HG02610 (cell line): ENCODE measurements at regions not wholly inside any gene's neighbourhood (a gene's known extent, or its start where the extent isn't known, plus 50 kb on each side); places are given as distances from the start of the nearest gene placed in this dataset.
A peak's percentile ranks its signal among the peaks of the same experiment; 100 is the strongest.

Experiments used
- ATAC-seq: cut with Tn5 transposase; IDR thresholded peaks from one replicate; pipeline ENCODE4 v1.9.1; 2021; ENCODE audit warnings: mild to moderate bottlenecking, moderate library complexity; ENCODE audit not compliant: unreplicated experiment

DNA sequence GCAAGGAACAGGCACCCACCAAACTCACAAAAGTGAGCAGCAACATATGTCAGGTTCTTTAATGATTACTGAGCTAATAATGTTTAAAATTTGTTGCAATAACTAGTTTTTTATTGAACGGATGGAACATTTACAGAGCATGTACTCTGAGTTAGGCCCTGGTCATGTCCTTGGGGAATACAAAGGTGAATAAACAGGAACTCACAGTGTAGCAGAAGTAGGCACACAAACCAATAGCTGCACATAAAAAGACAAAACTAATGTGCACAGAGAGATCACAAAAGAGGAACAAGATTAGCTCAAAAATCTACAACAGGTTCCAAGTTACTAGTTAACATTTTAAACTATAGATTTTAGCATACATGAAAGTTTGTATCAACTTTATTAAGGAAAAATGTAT, 505.3 kb upstream of the PPP2R3A start:
- ATAC-seq: no peak

DNA sequence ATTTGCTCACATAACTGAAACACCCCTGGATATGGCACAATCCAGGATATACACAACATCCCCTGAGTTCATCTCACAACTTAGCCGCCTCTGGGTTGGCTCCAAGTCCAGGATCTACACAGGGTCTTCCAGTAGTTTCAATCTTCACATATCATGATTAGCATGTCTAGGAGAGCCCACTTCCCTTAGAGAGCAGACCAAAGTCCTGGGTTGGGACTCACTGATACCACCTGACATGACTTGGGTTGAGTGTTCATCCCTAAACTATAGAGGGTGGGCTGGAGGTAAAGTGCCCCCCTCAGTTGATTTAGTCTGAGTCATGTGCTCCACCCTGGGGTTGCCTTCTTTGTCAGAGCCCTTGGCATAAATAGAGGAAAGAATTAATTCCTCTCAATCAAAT, 493.6 kb upstream of the PPP2R3A start:
- no peak for ATAC-seq

DNA sequence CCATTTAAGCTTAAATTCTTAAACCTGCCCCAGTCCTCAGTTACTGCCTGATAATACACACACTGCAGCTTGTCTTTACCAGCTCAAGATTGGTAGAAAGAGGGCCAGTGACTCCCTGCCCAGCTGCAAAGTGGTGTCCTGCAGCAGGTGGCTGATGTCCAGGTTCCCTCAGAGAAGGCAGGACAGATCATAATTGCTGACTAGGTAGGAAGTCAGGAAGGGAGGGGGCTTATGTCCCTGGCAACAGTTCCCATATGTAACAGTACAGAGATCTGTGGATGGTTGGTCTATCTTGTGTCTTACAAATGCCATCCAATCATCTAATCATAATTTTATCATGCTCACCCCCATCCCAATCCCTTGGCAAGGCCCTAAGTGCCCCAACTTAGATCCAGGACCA, 492.1 kb upstream of the PPP2R3A start:
- no peak for ATAC-seq

DNA sequence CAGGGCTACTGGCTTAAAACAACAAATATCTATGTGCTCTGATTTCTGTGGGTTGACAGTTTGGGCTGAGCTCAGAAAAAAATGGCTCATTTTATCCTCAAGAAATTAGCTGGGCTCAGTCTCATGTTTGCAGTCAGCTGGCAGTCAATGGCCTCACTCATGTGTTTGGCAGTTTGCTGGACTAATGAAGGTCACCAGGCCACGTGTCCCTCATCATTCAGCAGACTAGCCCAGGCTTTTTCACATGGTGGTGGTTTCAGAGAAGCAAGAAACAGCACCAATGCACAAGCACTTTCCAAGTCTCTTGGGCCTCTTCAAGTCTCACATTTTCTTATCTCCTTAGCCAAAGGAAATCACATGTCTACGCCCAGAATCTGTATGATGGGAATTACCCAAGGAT, 478.3 kb upstream of the PPP2R3A start:
- no peak for ATAC-seq

DNA sequence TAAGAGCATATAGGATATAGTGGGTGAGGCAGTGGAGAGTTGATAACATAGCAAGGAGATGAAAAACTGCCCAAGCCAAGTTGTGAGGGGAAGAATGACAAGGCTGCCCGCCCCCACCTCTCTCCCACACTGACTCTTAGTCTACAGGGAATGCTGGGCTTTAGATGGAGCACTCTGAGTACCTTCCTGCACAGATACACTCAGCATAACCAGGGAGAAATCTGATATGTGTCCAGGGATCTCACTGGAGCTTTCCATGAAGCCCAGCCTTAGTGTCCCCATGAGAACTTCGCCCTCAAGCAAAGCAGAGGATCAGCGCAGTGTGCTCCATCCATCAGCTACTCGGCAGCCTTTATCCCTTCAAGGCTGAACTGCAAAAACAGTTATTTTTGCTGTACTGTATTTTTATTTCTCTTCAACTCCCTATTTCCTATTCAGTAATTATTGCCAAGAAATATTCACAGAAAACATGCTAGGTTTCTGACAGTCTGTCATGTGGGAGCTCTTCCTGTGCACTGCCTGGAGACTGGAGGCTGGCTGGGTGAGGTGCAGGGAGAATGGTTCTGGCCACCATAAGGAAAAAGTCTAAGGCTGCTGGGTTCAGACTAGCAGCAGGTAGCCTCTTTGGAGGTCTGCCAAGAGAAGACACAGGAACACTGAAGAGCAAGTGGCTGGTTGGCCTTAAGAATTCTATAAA, 475.2 kb upstream of the PPP2R3A start:
- no peak for ATAC-seq

DNA sequence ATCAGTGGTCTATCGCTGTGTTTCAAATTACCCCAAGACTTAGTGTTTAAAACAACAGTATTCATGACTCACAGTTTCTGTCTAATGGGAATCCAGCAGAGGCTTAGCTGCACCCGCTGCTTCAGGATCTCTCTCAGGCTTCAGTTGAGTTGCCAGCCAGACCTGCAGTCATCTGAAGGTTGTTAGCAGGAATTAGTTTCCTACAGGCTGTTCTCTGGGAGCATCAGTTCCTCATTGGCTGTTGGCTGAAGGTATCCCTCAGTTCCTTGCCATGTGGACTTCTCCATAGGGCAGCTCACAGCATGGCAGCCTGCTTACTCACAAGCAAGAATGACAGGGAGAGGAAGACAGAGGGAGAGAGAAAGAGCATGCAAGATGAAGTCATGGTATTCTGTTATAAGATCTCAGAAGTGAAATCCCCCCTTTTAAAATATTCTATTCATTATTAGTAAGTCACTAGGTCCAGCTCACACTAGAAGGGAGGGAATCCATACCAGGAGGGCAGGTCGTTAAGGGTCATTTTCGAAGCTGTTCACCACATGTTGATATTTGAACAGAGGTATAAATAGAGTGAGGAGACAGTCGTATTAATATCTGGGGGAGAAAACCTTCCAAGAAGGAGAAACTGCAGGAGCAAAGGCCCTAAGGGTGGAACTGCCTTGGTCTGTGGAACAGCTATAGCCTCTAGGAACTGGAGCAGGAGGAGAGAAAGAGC, 473.9 kb upstream of the PPP2R3A start:
- ATAC-seq: no peak

DNA sequence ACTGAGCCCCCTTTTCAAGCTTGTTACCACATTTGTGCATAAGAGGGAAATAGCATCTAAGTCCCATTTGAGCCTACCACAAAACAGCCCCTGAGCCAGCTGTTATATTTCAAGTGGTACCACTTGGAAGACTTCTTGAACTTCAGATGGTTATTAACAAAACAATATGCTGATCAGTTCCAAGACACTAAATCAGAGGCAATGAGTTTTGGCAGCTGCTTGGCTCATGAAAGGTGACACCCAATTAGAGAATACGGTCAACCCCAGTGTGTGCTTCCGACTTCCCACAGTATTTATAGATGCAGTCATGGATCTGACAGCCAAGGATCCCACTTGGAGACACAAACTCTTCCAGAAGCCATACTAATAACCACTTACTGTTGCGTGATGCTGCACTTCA, 469.6 kb upstream of the PPP2R3A start:
- no peak for ATAC-seq

DNA sequence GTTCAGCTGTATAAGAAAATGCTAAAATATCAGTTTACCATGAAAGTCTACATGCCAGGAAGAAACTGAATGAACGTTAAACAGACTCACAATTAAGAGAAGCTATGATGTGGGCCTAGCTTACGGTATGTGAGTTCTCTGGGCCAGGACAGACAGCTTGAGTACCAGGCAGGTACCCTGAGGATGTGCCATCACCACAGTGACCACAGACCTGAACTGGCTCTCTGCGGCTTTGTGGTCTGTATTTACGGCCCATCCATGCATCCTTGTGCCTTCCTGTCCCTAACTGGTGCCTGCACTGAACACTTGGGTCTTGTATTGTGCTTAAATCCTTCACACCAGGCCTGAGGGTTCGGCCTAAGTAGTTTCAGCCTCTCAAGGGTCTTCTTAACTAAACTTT, 467.5 kb upstream of the PPP2R3A start:
- no peak for ATAC-seq

DNA sequence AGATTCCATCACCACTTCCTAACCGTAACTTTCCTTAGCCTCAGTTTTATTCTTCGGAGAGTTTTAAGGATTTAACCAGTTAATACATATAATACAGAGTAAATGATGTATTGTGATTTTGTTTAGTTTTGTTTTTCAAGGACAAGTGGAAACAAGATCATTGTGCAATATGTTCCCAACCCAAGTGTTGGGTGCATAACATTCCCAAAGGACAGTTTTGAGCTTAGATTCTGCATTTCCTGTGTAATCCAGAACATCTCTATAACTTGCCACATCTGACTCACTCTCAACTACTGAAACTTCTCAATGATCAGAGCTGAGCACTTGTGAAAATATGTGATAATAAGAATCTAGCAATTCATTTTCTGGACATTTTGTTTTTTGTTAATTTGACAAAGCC, 466.1 kb upstream of the PPP2R3A start:
- ATAC-seq: no peak

DNA sequence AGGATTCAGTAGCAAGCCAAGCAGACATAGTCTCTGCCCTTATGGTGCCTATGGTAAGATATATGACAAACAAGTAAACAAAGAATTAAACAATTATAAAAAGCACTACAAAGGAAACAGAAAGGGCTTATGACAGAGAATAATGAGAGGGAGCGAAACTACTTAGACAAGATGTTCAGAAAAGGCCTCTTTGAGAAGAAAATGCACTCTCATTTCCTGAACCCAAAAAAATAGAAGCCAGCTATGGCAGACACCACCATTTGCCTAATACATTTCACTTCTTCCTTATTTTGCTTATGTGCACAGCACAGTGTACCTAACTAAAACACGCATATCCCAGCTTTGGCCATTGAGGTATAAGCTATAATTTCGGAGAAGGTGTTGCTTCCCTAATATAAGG, 465.5 kb upstream of the PPP2R3A start:
- ATAC-seq: no peak

DNA sequence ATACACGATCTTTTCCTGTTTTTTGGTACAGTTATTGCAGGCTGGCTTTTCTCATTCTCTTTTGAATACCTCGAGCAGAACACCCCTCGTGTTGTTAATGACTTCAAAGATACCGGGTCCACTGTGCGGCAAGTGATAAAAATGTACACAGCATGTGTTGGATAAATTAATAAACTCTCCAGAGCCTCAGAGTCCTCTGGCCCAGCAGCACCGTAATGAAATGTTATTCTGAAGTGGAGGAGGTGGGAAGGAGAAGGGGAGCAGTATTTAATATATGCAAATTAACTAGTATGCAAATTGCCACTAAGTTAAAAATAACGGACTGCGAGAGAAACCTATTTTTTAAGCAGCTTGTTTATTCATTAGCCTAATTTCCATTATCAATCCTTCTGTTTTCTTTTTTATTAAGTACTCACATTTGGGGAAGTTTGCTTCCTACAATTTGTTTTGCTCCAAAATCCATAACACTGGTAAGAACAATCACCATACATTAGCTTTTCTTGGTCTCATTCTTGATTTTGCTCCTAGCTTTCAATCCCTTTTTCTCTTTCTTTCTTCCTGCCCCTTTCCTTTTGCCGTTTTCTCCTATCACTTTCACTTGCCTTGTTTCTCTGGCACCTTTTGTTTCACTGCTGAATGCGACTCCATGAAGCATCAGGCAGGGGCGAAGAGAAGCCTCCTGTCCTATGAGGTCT, 462.3 kb upstream of the PPP2R3A start:
- no peak for ATAC-seq

DNA sequence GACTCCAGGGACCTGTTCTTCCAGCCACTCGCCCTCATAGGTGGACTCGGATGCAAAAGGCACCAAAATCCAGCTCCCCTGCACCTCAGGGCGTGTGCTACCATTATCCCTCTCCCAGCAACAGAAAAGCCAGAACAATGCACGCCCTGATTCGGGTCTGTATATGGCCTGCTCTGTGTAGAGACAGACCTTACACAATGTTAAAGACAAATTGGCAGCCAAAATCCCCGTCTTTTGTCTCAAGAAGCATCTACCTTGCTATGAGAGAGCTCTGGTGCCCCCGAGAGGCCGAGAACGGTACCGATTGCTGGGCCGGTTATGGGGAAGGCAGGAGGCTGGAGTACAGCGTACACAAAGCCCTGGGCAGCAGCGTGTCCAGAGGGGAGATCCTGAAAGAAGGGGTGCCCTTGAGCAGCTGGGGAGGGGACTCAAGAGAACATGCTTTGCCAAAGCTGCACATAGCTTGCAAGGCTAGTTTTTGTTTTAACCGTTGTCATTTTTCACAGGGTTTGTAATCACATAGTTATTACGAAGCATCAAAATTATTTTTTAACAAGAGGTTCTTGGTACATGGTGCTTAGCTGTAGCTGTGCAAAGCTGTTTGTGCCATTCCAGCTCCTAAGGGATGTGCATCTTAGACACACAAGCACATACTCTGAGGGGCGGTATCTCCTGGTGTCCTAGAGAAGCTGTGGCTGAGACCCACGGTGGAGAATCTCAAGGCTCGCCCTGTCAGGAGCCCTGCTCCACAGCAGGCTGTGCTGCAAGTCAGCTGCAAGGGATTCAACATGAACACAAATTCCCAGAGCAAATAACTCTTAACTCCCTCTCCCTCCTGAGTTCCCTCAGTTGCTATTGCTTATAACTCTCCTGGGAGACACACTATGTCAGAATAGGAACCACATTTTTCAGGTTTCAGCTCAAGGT, 461.5 kb upstream of the PPP2R3A start:
- ATAC-seq: peak; percentile 49

DNA sequence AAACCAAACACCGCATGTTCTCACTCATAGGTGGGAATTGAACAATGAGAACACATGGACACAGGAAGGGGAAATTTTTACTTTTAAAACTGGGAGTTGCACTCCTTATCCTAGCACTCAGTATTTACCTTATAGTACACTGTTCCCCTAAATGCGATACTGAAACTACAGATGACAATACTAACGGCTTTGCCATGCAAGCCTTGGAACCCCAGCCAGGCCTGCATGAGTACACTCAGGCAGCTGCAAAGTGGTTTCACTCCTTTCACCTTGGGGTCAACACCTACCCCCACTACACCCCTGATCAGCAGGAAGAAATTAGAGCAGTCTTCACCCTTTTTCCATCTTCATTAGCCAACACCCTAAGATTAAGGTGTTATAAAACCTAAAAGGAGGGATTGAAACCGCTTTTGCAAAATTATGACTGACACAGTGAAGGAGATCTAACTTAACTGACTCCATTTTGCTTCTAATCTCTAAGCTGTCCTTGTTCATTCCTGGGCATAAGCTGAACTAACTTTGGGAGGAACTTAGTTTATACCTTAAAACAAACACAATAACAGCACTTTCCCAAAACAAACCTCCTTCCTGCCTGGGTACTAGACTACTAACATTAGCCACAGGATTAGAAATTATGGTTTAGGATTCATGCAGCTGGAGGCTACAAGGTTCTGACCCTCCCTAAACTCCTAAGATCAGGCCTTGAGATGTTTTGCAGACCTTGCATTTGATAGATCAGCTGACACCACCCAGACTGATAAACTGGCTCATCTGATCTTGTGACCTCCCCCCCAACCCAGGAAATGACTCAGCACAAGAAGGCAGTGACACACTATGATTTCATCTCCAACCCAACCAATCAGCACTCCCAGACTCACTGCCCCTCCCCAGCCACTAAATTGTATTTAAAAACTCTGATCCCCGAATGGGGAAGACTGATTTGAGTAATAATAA, 452.1 kb upstream of the PPP2R3A start:
- ATAC-seq: no peak

DNA sequence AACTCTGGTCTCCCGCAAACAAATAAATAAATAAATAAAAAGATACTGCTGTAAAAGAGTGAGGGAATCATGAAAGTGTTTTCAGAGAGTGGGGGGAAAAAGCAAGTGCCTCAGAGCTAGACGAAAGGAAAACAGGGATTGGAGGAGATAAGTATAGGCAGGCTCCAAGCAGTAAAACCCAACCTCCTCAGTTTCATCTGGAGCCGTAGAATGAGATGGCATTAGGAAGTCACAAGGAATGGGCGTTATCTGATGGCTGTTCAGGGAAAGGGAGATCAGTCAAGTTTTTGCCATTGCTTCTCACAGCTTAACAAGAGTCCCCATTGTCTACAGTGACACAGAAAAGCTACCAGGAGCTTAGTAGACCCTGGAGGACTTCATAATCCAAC, 451.5 kb upstream of the PPP2R3A start:
- no peak for ATAC-seq

DNA sequence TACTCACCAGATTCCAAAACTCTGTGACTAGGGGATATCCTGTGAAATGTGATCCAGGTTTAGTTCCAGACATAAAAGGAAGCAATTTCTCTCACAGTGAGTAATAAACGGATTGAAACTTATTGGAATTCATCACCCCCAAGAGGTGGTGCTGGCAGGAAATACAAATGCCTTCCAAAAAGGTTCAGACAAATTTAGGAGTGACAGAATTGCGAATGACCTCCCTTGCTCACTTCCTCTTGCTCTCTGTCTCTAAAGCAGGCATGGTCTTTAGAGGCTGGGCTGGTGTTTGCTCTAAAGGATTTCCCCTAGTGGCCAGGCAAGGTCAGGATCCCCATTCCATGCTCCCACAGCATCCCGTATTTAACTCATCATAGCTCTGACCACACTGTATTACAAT, 449.4 kb upstream of the PPP2R3A start:
- no peak for ATAC-seq

DNA sequence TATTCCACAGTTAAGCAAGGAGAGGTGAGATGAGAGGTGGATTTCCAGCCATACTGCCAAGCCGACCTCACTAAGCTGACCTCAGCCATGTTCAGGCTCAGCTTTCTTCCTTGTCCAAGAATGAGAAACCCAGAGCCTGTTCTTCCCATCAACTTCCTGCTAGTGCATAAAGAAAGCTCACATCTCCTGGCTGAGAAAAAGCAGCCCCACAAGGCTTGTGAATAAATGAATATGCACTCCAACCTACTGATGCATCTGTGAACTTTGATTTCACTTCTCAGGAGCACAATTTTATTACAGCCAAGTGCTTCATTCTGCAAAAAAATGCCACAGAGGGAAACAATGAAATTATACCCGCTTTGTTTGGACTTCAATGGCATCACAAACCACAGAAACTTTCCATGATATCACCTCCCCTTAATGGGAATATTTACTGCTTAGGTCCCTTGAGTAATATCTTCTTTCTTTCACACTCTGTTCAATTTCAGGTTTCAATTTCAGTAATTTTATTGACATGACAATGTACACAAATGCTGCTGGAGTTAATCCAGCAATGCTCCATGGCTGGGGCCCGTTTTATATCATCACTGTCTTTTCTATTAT, 437.0 kb upstream of the PPP2R3A start:
- no peak for ATAC-seq

DNA sequence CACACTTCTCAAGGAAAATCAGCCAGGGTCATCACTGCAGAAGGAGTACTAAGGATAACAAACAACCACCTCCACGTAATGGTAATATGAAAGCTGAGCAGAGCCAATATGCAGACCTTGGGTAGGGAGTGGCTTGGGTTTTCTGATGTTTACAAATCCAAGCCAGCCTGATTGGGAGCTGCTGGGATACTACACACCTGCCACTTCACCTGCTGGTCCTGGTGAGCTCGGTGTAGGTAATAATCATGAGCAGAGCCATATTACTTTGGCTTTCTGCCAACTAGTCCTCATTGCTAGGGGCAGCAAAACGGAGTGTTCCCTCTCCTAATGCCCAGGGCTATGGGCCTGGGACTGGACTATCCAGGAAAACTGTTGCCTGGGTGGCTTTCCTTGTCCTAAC, 433.5 kb upstream of the PPP2R3A start:
- ATAC-seq: no peak

DNA sequence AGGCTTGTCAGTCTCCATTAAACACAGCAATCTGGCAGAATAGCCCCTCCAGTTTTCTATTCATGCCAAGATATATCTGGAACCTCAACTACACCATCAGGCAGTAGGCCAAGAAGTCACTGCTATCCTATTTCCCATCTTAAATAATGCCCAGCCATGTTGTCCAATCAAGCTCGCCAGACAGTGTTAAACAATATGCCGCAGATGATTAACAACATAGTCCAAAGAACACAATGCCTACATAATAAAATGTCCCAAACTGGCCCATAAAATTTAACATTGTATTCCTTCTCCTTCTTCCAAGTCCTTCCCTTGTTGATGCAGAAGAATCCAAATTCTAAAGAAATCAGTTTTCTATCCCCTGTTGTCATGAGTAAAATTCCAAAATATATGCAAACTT, 427.4 kb upstream of the PPP2R3A start:
- ATAC-seq: no peak

DNA sequence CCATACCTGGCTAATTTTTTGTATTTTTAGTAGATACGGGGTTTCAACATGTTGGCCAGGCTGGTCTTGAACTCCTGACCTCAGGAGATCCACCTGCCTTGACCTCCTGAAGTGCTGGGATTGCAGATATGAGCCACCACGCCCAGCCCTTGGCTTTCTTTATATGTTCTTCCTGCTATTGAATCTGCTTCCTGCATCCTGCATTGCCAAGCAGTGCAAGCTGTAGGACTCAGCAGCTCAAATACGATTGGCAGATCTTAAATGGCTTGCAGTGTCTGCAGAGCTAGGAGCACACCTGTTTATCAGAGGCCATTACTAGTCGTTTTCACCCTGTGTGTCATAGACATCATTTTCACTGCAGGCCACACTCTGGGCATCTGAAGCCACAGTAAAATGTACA, 426.2 kb upstream of the PPP2R3A start:
- no peak for ATAC-seq

DNA sequence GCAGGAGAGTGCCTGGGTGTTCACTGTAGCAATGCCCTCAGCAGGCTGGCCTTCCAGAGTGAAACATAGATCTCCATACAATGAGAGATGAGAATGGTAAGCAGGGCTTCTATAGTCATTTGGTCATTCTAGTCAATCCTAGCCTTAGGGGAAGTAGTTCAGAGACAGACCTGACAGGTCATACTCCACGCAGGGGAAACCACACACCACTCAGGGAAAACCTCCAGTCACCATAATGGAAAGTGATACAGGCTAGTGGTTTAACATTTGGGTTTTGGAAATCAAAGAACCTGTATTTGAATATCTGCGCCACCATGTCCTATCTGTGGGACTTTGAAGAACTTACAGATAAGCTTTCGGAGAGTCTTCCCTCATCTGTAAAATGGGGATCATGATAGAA, 425.7 kb upstream of the PPP2R3A start:
- no peak for ATAC-seq
